ENCODE measurements at regions not wholly inside any gene's neighbourhood (a gene's known extent, or its start where the extent isn't known, plus 50 kb on each side); places are given as distances from the start of the nearest gene placed in this dataset.

DNA sequence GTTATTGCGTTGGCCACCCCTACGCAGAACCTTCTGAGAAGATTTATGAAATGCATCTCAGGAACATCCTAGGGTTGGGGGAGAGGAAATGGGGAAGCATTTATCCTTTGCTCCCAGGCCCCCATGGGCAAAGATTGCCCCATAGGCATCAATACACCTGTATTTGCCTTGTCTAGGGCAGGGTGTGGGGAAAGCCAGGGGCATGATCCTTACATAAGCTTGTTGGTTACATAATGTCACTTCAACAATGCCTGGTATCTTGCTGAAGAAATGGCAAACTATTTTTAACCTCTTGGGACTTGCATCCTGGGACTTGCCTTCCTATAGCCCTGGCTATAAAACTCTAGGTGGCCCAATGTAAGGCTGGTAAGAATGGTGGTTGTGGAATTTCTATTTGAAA lies 53.9 kb upstream of the SPRED2 start:
- DNase-seq (no peak), ATAC-seq (ENCODE audit: low read depth) (no peak)
- TF ChIP-seq, protein P1, sequence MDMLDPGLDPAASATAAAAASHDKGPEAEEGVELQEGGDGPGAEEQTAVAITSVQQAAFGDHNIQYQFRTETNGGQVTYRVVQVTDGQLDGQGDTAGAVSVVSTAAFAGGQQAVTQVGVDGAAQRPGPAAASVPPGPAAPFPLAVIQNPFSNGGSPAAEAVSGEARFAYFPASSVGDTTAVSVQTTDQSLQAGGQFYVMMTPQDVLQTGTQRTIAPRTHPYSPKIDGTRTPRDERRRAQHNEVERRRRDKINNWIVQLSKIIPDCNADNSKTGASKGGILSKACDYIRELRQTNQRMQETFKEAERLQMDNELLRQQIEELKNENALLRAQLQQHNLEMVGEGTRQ (IDR thresholded peaks at IDR 0.05; ENCODE audit: low read depth, low read length) = no peak
- TF ChIP-seq RCOR1 (IDR thresholded peaks at IDR 0.05; ENCODE audit: insufficient replicate concordance, low read length) (no peak), RFX5 (IDR thresholded peaks at IDR 0.05; ENCODE audit: low read depth, low read length) (no peak), FOS (IDR thresholded peaks at IDR 0.05; ENCODE audit: low read depth, low read length) (no peak), CEBPB (IDR thresholded peaks at IDR 0.05; ENCODE audit: low read depth, low read length) (no peak), RAD21 (IDR thresholded peaks at IDR 0.05; ENCODE audit: low read length) (no peak), POLR2A (IDR thresholded peaks at IDR 0.05; ENCODE audit: low read depth, low read length) (no peak), MXI1 (IDR thresholded peaks at IDR 0.05; ENCODE audit: borderline replicate concordance, low read depth, low read length) (no peak), MAZ (IDR thresholded peaks at IDR 0.05; ENCODE audit: borderline replicate concordance, low read depth, low read length) (no peak), BHLHE40 (IDR thresholded peaks at IDR 0.05; ENCODE audit: low read depth, low read length) (no peak), SMC3 (IDR thresholded peaks at IDR 0.05; ENCODE audit: low read depth, low read length) (no peak), CHD1 (IDR thresholded peaks at IDR 0.05; ENCODE audit: low read depth, low read length) (no peak)
- TF ChIP-seq, protein P2, sequence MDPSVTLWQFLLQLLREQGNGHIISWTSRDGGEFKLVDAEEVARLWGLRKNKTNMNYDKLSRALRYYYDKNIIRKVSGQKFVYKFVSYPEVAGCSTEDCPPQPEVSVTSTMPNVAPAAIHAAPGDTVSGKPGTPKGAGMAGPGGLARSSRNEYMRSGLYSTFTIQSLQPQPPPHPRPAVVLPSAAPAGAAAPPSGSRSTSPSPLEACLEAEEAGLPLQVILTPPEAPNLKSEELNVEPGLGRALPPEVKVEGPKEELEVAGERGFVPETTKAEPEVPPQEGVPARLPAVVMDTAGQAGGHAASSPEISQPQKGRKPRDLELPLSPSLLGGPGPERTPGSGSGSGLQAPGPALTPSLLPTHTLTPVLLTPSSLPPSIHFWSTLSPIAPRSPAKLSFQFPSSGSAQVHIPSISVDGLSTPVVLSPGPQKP (IDR thresholded peaks at IDR 0.05; ENCODE audit: borderline replicate concordance, low read depth, low read length) = no peak
- TF ChIP-seq, protein P3, sequence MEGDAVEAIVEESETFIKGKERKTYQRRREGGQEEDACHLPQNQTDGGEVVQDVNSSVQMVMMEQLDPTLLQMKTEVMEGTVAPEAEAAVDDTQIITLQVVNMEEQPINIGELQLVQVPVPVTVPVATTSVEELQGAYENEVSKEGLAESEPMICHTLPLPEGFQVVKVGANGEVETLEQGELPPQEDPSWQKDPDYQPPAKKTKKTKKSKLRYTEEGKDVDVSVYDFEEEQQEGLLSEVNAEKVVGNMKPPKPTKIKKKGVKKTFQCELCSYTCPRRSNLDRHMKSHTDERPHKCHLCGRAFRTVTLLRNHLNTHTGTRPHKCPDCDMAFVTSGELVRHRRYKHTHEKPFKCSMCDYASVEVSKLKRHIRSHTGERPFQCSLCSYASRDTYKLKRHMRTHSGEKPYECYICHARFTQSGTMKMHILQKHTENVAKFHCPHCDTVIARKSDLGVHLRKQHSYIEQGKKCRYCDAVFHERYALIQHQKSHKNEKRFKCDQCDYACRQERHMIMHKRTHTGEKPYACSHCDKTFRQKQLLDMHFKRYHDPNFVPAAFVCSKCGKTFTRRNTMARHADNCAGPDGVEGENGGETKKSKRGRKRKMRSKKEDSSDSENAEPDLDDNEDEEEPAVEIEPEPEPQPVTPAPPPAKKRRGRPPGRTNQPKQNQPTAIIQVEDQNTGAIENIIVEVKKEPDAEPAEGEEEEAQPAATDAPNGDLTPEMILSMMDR (conservative IDR thresholded peaks at IDR 0.05; ENCODE audit: low read depth, low read length) = no peak
- Histone ChIP-seq H3K9ac (ENCODE audit: low read depth, low read length) (no peak overlapping the region), H2AFZ (replicated peaks; ENCODE audit: low read length, poor library complexity) (no peak overlapping the region), H3K4ac (ENCODE audit: low read depth, low read length) (no peak overlapping the region), H3K27ac (ENCODE audit: insufficient read depth, low read length) (no peak overlapping the region), H2BK20ac (ENCODE audit: low read depth, low read length) (no peak overlapping the region), H3K9me1 (ENCODE audit: insufficient read depth, low read length) (no peaks in the 10 kb centered on the region), H3K4me2 (ENCODE audit: low read depth, low read length) (no peak overlapping the region), H2BK15ac (ENCODE audit: low read depth, low read length) (no peak overlapping the region), H3K18ac (ENCODE audit: low read depth, low read length) (no peak overlapping the region), H2BK120ac (ENCODE audit: low read depth, low read length) (no peak overlapping the region), H3K36me3 (ENCODE audit: control insufficient read depth, insufficient read depth, low read length) (no peaks in the 10 kb centered on the region), H3K27me3 (ENCODE audit: control insufficient read depth, insufficient read depth, low read length) (no peaks in the 10 kb centered on the region; the same call in none of the 2 replicates), H2BK5ac (ENCODE audit: low read depth, low read length, poor library complexity, severe bottlenecking) (no peak overlapping the region), H4K20me1 (ENCODE audit: insufficient read depth, low read length) (no peaks in the 10 kb centered on the region), H3K23ac (ENCODE audit: low read depth, low read length) (no peak overlapping the region), H2AK5ac (ENCODE audit: low read depth, low read length) (no peak overlapping the region), H4K8ac (ENCODE audit: low read depth in 2 of 2, low read length in 2 of 2) (no peak overlapping the region), H3K4me3 (ENCODE audit: insufficient read depth, low read depth, low read length) (no peak overlapping the region), H4K91ac (ENCODE audit: insufficient read depth, low read depth, low read length) (no peak overlapping the region), H3K79me1 (ENCODE audit: low read depth in 1 of 2, low read length in 2 of 2) (no peaks in the 10 kb centered on the region), H3K9me3 (ENCODE audit: control insufficient read depth, insufficient read depth, low read length) (peaks cover 12% of the 10 kb centered on the region), H3K56ac (ENCODE audit: extremely low read depth, insufficient read depth, low read length) (no peak overlapping the region), H3K14ac (replicated peaks; ENCODE audit: low read depth, low read length) (no peak overlapping the region), H3K4me1 (ENCODE audit: control insufficient read depth, insufficient read depth, low read length) (no peaks in the 10 kb centered on the region), H2AK9ac (replicated peaks; ENCODE audit: low read depth, low read length, poor library complexity) (no peak overlapping the region), H4K5ac (ENCODE audit: low read depth, low read length) (no peak overlapping the region)
- in situ Hi-C loops (cut with MboI; ENCODE audit: low sequenced_read_pairs) = no loop called here
- intact Hi-C loops (cut with micrococcal nuclease) = no loop called here
- dilution Hi-C loops (cut with HindIII; ENCODE audit: low sequenced_read_pairs, unreplicated experiment) = no loop called here
- BruUV-seq (replicated peaks) = no TSS peak
- ChIA-PET CTCF (no interaction called here), POLR2A (ENCODE audit: unreplicated experiment) (no interaction called here)
- WGBS, 2 experiments (ENCODE audit: extremely low coverage in 2 of 2, insufficient read length in 1 of 2) = no CpG with 5 or more reads among the region's 2 CpGs

All from IMR-90 (cell line).